ENCODE measurements at regions not wholly inside any gene's neighbourhood (a gene's known extent, or its start where the extent isn't known, plus 50 kb on each side); places are given as distances from the start of the nearest gene placed in this dataset.

DNA sequence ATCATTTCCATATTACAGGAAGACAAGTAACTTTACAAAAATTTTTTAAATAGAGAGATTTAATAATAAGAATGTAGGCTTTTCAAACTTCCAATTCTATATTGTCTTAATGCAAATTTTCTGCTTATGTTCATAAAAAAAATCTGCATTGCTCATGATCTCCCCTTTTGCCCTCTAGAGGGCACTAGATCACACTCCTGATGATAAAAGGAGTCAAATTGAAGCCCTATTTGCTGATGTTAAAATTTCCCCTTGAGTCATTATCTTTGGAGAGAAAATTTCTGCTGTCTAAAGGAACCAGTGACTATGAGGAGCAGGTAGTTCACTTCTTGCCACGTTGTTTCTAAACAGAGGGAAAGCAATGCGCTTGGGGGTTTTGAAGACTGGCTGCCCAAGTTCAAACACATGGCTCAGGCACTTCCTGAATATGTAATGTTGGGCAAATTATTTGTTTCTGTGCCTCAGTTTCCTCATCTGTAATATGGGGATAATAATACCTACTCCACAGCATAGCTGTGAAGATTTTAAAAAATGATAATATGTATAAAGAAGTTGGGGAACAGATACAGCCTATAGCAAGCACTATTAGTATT is 874.2 kb downstream of the TFAP2A start:
- TF ChIP-seq CTCF (IDR thresholded peaks at IDR 0.05 in 4 of 5, conservative IDR thresholded peaks at IDR 0.05 in 1 of 5): peak in 2 of 5 experiments; percentile 21 to 33
- TF ChIP-seq POLR2A (IDR thresholded peaks at IDR 0.05): no peak
- no peak for ATAC-seq
- H3K36me3 ChIP-seq: no peaks in the 10 kb centered on the region
- no peaks in the 10 kb centered on the region for H3K9me3 ChIP-seq
- no peaks in the 10 kb centered on the region for H3K27me3 ChIP-seq
- no peak for DNase-seq
- no peak overlapping the region for H3K4me3 ChIP-seq
- intact Hi-C loops (cut with DNase I; ENCODE audit: low total_unique reads) (no loop called here), in situ Hi-C loops (cut with MboI; ENCODE audit: low sequenced_read_pairs in 4 of 4) (loop anchor here in 3 of 4 donors (10.0 to 25.0 kb wide), 2 partner anchors 894 to 897 kb away; no protein-coding TSS in a partner anchor)
- H3K4me1 ChIP-seq: no peaks in the 10 kb centered on the region
- H3K27ac ChIP-seq: no peak overlapping the region

DNA sequence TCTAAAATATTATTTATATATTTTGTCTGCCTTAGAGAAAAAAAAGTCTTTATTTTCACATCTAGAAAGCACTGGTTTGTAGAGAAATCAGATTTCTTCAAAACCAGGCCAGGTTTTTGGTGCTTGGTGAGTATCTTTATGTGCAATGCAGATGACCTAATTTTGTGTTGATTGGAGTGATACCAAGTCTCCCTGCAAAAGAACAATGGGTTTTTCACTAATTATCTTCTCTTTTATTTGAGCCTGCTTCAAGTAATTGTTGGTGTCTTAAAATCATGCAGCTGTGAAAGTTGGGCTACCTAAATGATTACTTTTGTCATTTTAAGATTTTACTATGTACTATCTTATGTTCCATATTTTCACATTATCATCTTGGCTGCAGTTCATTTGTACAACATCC is 874.7 kb downstream of the TFAP2A start:
- H3K4me3 ChIP-seq: no peak overlapping the region
- H3K36me3 ChIP-seq: no peaks in the 10 kb centered on the region
- H3K9me3 ChIP-seq: no peaks in the 10 kb centered on the region
- in situ Hi-C loops (cut with MboI; ENCODE audit: low sequenced_read_pairs in 4 of 4): loop anchor here in 3 of 4 donors (10.0 to 25.0 kb wide), 2 partner anchors 895 to 897 kb away; no protein-coding TSS in a partner anchor
- intact Hi-C loops (cut with DNase I; ENCODE audit: low total_unique reads): no loop called here
- no peak for TF ChIP-seq CTCF (IDR thresholded peaks at IDR 0.05 in 4 of 5, conservative IDR thresholded peaks at IDR 0.05 in 1 of 5)
- TF ChIP-seq POLR2A (IDR thresholded peaks at IDR 0.05): no peak
- no peaks in the 10 kb centered on the region for H3K27me3 ChIP-seq
- DNase-seq (no peak), ATAC-seq (no peak)
- H3K27ac ChIP-seq: no peak overlapping the region
- no peaks in the 10 kb centered on the region for H3K4me1 ChIP-seq

DNA sequence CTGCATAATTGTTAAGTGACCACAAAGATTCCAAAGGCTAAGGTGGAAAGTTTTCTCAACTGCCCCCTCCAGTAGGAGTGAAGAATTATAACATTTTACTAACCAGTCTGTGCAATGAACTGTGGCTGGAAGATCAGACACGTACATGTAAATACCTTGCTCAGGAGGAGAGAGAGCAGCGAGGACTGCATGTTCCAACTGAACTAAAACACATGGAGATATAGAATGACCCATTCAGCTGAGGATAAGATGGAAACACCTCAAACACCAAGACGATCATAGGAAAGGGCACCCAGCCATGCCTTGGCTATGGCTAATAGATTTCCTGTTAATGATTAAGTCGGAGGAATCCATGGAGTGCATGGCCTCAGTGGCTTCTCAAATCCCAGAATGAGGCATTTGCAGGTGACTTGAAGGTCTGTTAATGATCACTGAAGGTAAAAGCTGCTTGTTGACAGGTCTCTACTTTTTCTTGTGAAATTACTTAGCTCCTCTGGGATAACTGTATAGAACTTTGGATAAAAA is 875.6 kb downstream of the TFAP2A start:
- in situ Hi-C loops (cut with MboI; ENCODE audit: low sequenced_read_pairs in 4 of 4): loop anchor here in 1 of 4 donors (25.0 kb wide), 1 partner anchor 898 kb away; no protein-coding TSS in a partner anchor
- TF ChIP-seq POLR2A (IDR thresholded peaks at IDR 0.05): no peak
- TF ChIP-seq CTCF (IDR thresholded peaks at IDR 0.05 in 4 of 5, conservative IDR thresholded peaks at IDR 0.05 in 1 of 5): no peak
- H3K4me3 ChIP-seq: no peak overlapping the region
- intact Hi-C loops (cut with DNase I; ENCODE audit: low total_unique reads): no loop called here
- no peak for ATAC-seq
- DNase-seq: no peak
- H3K27ac ChIP-seq: no peak overlapping the region
- H3K36me3 ChIP-seq: no peaks in the 10 kb centered on the region
- H3K9me3 ChIP-seq: no peaks in the 10 kb centered on the region
- H3K27me3 ChIP-seq: no peaks in the 10 kb centered on the region
- no peaks in the 10 kb centered on the region for H3K4me1 ChIP-seq

DNA sequence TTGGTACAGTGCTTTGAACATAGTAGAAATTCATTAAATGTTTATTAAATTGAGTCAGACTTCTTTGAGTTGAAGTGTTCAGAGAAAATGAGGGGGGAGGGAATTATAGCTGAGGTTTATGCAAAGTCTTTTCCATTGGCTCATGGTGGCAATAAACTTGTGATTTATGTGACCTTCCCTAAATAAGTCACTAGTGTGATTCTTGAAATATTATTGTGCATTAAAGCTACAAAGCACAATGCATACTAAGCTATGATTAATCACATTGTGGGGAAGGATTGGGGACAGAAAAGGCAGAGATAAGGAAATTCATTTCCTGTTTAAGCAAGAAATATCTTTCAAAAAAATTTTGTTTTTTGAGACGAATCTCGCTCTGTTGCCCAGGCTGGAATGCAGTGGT is 877.5 kb downstream of the TFAP2A start:
- in situ Hi-C loops (cut with MboI; ENCODE audit: low sequenced_read_pairs in 4 of 4) (loop anchor here in 1 of 4 donors (25.0 kb wide), 1 partner anchor 900 kb away; no protein-coding TSS in a partner anchor), intact Hi-C loops (cut with DNase I; ENCODE audit: low total_unique reads) (no loop called here)
- DNase-seq: no peak
- TF ChIP-seq POLR2A (IDR thresholded peaks at IDR 0.05): no peak
- no peak for TF ChIP-seq CTCF (IDR thresholded peaks at IDR 0.05 in 4 of 5, conservative IDR thresholded peaks at IDR 0.05 in 1 of 5)
- Histone ChIP-seq H3K27ac (no peak overlapping the region), H3K4me3 (no peak overlapping the region), H3K27me3 (no peaks in the 10 kb centered on the region), H3K36me3 (no peaks in the 10 kb centered on the region), H3K4me1 (no peaks in the 10 kb centered on the region), H3K9me3 (no peaks in the 10 kb centered on the region)
- ATAC-seq: no peak

Measured in gastrocnemius medialis (tissue), 4 donors.